ENCODE measurements at regions not wholly inside any gene's neighbourhood (a gene's known extent, or its start where the extent isn't known, plus 50 kb on each side); places are given as distances from the start of the nearest gene placed in this dataset.
A peak's percentile ranks its signal among the peaks of the same experiment; 100 is the strongest.

DNA sequence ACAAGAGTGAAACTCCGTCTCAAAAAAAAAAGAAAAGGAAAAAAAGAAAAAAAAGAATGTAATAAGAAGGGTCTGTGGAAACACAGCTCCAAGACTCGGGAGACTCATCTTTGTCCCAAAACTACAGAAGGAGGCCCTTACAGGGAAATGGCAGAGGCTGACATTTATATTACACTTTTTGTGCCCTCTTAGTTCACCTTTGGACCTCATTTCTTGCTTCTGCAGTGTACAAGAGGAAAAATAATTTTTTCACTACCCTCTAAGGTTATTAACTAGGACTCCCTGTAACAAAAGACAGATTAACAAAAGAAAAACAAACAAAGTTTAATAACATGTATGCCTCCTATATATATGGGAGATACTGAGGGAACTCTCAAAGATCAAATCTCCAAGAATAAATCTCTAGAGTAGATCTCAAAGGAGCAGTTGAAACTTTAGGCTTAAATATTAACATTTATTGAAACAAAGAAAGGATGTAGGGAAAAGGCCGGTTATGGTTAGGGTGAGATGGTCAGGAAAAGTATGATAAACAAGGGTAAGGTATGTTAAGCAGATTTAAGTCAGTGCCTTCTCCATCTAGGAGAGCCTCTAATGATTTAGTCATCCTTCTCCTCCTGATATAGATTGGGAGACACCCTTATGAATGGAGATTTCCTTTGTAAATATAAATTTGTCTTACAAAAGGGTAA lies 121.3 kb upstream of the JADE1 start:
- DNase-seq (ENCODE audit: low read depth): no peak
- Histone ChIP-seq H3K36me3 (ENCODE audit: control insufficient read depth, insufficient read depth, low read length) (no peaks in the 10 kb centered on the region), H3K4me3 (ENCODE audit: low read depth, low read length) (no peak overlapping the region), H3K27me3 (ENCODE audit: control insufficient read depth, insufficient read depth, low read length) (no peaks in the 10 kb centered on the region)
- TF ChIP-seq CTCF (IDR thresholded peaks at IDR 0.05; ENCODE audit: insufficient read depth, low read length, severe bottlenecking): no peak
- no peak for FAIRE-seq

- H3K36me3 ChIP-seq (ENCODE audit: control insufficient read depth, insufficient read depth, low read length): no peaks in the 10 kb centered on the region
- DNase-seq (ENCODE audit: low read depth) (peak; percentile 29), FAIRE-seq (no peak)
- no peak overlapping the region for H3K4me3 ChIP-seq (ENCODE audit: low read depth, low read length)
- no peaks in the 10 kb centered on the region for H3K27me3 ChIP-seq (ENCODE audit: control insufficient read depth, insufficient read depth, low read length)
- no peak for TF ChIP-seq CTCF (IDR thresholded peaks at IDR 0.05; ENCODE audit: insufficient read depth, low read length, severe bottlenecking)
Measured at GRCh38 chr4:128686810-128687209, 122.7 kb upstream of the JADE1 start.

DNA sequence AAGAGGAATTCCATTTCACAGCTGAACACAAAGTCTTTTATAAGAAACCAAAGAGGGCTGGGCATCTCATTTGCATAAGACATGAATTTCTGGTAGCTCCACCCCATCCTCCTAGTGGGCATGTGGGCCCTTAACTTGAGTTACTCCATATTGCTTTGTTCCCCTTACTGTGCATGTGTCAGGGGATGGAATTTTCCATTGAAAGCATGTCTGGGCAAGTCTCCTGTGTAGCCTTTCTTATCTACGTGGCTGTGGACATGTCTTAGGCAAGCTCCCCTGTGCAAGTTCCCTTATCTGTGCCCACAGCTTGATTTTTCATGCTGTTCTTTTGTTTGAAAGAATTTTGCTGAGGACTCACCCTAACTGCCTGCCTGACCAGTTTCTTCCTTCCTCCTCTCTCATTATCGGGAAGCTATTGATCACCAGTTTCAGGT lies 123.5 kb upstream of the JADE1 start:
- no peak overlapping the region for H3K4me3 ChIP-seq (ENCODE audit: low read depth, low read length)
- H3K36me3 ChIP-seq (ENCODE audit: control insufficient read depth, insufficient read depth, low read length): no peaks in the 10 kb centered on the region
- DNase-seq (ENCODE audit: low read depth) (peak; percentile 84), FAIRE-seq (no peak)
- no peaks in the 10 kb centered on the region for H3K27me3 ChIP-seq (ENCODE audit: control insufficient read depth, insufficient read depth, low read length)
- no peak for TF ChIP-seq CTCF (IDR thresholded peaks at IDR 0.05; ENCODE audit: insufficient read depth, low read length, severe bottlenecking)

DNA sequence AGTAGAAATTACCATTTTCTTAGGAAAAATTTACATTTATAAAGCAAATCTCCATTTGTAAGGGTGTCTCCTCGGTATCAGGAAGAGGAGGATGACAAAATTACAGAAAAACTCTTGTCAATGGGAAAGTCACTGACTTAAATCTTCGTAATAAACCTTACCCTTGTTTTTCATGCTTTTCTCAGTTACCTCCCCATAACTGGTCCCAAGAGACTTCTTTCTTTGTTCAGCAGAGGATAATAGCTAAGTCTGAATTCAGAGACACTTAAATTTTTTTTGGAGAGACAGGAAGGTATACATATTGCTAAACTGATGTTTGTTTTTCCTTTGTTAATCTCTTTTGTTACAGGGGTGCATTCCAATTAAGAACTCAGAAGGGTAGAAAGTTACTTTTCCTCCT lies 125.5 kb upstream of the JADE1 start:
- Histone ChIP-seq H3K27me3 (ENCODE audit: control insufficient read depth, insufficient read depth, low read length) (no peaks in the 10 kb centered on the region), H3K36me3 (ENCODE audit: control insufficient read depth, insufficient read depth, low read length) (no peaks in the 10 kb centered on the region), H3K4me3 (ENCODE audit: low read depth, low read length) (no peak overlapping the region)
- no peak for DNase-seq (ENCODE audit: low read depth)
- no peak for TF ChIP-seq CTCF (IDR thresholded peaks at IDR 0.05; ENCODE audit: insufficient read depth, low read length, severe bottlenecking)
- FAIRE-seq: no peak

GRCh38 chr4:128682942-128683666 lies 126.4 kb upstream of the JADE1 start:
- Histone ChIP-seq H3K27me3 (ENCODE audit: control insufficient read depth, insufficient read depth, low read length) (peaks cover under 1% of the 10 kb centered on the region), H3K4me3 (ENCODE audit: low read depth, low read length) (no peak overlapping the region), H3K36me3 (ENCODE audit: control insufficient read depth, insufficient read depth, low read length) (no peaks in the 10 kb centered on the region)
- TF ChIP-seq CTCF (IDR thresholded peaks at IDR 0.05; ENCODE audit: insufficient read depth, low read length, severe bottlenecking): no peak
- FAIRE-seq: no peak
- no peak for DNase-seq (ENCODE audit: low read depth)

Data from bronchial epithelial cell (primary cell).